Nephron (organoid): ENCODE measurements at regions not wholly inside any gene's neighbourhood (a gene's known extent, or its start where the extent isn't known, plus 50 kb on each side); places are given as distances from the start of the nearest gene placed in this dataset.

ENCODE experiments used
- H3K27ac Mint-ChIP-seq, 3 experiments: 2 replicates each; pipeline ENCODE4 v1.8.0; 2020; ENCODE audit warnings: mixed read lengths in 3 of 3, mild to moderate bottlenecking in 2 of 3, moderate library complexity in 1 of 3
- H3K27me3 Mint-ChIP-seq: 2 replicates; pipeline ENCODE4 v1.8.0; 2021; ENCODE audit warnings: low read depth, mild to moderate bottlenecking, moderate library complexity, mixed read lengths
- H3K36me3 Mint-ChIP-seq: 2 replicates; pipeline ENCODE4 v1.8.0; 2020; ENCODE audit warnings: low read depth, mixed read lengths
- H3K4me1 Mint-ChIP-seq: 2 replicates; pipeline ENCODE4 v1.8.0; 2020; ENCODE audit warnings: mixed read lengths
- H3K4me3 Mint-ChIP-seq, 3 experiments: 2 replicates each; pipeline ENCODE4 v1.8.0; 2020; ENCODE audit warnings: mild to moderate bottlenecking in 3 of 3, mixed read lengths in 3 of 3, moderate library complexity in 2 of 3
- H3K9me3 Mint-ChIP-seq: 2 replicates; pipeline ENCODE4 v1.8.0; 2020; ENCODE audit warnings: mixed read lengths
- TF ChIP-seq, protein P1 (sequence below), 3 experiments: fragments of 200-600 bp; sonication (generic); IDR thresholded peaks; one replicate each; pipeline ENCODE4 v1.5.0; 2021; ENCODE audit warnings: antibody characterized with exemption in 3 of 3; ENCODE audit not compliant: unreplicated experiment in 3 of 3

DNA sequence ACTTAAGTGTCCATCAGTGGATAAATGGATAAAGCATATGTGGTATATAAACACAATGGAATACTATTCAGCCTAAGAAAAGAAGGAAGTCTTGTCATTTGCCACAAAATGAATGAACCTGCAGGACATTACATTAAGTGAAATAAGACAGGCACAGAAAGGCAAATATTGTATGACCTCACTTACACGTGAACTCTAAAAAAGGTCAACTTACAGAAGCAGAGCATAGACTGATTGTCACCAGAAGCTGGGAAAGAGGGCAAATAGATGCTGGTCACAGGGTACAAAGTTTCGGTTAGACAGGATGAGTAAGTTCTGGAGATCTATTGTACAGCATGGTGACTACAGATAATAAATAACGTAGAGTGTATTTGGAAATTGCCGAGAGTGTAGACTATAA, 247.7 kb downstream of the RAB28 start:
- no peak overlapping the region for H3K4me3 Mint-ChIP-seq
- H3K36me3 Mint-ChIP-seq = peaks cover 4% of the 10 kb centered on the region
- H3K27ac Mint-ChIP-seq = no peak overlapping the region
- H3K27me3 Mint-ChIP-seq = peaks cover 4% of the 10 kb centered on the region
- TF ChIP-seq, protein P1, sequence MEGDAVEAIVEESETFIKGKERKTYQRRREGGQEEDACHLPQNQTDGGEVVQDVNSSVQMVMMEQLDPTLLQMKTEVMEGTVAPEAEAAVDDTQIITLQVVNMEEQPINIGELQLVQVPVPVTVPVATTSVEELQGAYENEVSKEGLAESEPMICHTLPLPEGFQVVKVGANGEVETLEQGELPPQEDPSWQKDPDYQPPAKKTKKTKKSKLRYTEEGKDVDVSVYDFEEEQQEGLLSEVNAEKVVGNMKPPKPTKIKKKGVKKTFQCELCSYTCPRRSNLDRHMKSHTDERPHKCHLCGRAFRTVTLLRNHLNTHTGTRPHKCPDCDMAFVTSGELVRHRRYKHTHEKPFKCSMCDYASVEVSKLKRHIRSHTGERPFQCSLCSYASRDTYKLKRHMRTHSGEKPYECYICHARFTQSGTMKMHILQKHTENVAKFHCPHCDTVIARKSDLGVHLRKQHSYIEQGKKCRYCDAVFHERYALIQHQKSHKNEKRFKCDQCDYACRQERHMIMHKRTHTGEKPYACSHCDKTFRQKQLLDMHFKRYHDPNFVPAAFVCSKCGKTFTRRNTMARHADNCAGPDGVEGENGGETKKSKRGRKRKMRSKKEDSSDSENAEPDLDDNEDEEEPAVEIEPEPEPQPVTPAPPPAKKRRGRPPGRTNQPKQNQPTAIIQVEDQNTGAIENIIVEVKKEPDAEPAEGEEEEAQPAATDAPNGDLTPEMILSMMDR (IDR thresholded peaks at IDR 0.05; ENCODE audit: unreplicated experiment in 3 of 3) = no peak
- peaks cover 15% of the 10 kb centered on the region for H3K9me3 Mint-ChIP-seq
- H3K4me1 Mint-ChIP-seq = no peaks in the 10 kb centered on the region

DNA sequence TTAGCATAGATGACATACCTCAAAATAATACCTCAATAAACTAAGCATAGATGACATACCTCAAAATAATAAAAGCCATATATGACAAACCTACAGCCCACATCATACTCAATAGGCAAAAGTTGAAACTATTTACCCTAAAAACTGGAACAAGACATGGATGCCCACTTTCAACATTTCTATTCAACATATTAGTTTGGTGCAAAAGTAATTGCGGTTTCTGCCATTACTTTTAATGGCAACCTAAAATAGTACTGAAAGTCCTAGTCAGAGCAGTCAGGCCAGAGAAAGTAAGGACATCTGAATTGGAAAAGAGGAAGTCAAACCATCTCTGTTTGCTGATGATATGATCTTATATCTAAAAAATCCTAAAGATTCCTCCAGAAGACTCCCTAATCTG, 250.4 kb downstream of the RAB28 start:
- Mint-ChIP-seq H3K4me3 (no peak overlapping the region), H3K9me3 (peaks cover 25% of the 10 kb centered on the region), H3K36me3 (peaks cover 4% of the 10 kb centered on the region), H3K27me3 (no peaks in the 10 kb centered on the region), H3K4me1 (no peaks in the 10 kb centered on the region), H3K27ac (no peak overlapping the region)
- TF ChIP-seq, protein P1 (IDR thresholded peaks at IDR 0.05; ENCODE audit: unreplicated experiment in 3 of 3) = no peak

DNA sequence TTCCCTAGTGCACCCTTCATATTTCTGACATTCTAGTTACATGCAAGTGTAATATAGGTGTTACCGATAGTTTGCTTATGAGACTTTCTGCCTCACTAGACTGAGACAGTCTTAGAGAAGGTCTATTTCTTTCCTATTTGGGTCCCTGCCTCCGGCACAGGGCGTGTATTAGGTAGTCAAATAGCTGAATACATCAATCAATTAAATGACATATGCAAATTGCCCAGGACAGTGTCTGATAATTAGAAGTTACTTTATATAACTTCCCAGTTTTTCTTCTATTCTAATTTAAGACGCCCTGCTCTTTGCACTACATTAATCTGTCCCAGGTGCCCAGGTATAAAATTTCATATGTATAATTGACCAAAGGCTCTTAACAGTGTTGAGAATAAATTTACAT, 264.2 kb downstream of the RAB28 start:
- TF ChIP-seq, protein P1 (IDR thresholded peaks at IDR 0.05; ENCODE audit: unreplicated experiment in 3 of 3) = no peak
- Mint-ChIP-seq H3K4me1 (peaks cover 6% of the 10 kb centered on the region), H3K36me3 (no peaks in the 10 kb centered on the region), H3K9me3 (peaks cover 2% of the 10 kb centered on the region), H3K27ac (no peak overlapping the region), H3K4me3 (no peak overlapping the region), H3K27me3 (no peaks in the 10 kb centered on the region)

DNA sequence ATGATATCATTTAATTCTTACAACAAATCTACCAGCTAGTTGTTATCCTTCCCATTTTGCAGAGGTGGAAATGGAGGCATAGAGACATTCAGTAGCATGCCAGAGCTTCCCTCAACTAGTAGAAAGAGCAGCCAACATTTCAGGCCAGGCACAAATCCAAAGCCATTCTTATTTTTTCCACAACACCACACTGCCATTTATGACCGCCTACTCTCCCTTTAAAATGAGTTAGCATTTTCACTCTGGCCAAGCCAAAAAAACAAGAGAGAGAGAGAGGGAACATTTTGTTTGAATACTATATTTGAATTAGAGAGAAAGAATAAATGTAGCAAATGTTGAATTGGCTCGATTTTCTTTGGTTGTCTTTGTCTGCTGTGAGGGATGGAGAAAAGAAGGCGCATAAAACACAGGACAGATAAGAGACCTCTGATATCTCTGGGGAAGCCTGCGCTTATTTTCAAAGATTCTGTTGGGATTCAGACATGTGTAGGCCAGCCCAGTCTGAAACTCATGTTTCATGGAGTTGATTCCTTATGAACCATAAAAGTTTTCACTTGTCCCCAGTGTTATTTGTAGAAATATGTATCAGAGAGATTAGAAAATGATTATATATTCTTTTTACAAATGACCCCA, 265.7 kb downstream of the RAB28 start:
- H3K4me1 Mint-ChIP-seq = peaks cover 6% of the 10 kb centered on the region
- H3K27me3 Mint-ChIP-seq = no peaks in the 10 kb centered on the region
- H3K9me3 Mint-ChIP-seq = peaks cover 2% of the 10 kb centered on the region
- TF ChIP-seq, protein P1 (IDR thresholded peaks at IDR 0.05; ENCODE audit: unreplicated experiment in 3 of 3) = no peak
- no peaks in the 10 kb centered on the region for H3K36me3 Mint-ChIP-seq
- peak overlapping the region in 2 of 3 experiments; percentile 3 to 50 for H3K27ac Mint-ChIP-seq
- no peak overlapping the region for H3K4me3 Mint-ChIP-seq

DNA sequence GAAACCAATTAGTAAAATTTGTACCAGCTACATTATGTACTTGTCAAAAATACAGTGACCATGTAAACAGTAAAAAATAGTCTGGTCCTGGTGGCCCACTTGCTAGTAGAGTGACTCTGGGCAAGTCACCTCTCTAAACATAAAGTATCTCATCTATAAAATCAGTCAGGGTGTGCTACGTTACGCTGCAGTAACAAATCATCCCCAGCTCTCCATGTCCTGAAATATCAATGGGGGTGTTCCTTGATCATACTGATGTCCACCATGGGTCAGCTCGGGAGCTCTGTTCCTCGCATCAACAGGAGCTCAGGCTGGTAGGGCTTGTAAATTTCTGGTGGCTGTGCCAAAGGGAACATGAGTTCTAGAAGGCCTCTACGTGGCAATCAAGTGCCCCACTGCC, 268.6 kb downstream of the RAB28 start:
- TF ChIP-seq, protein P1 (IDR thresholded peaks at IDR 0.05; ENCODE audit: unreplicated experiment in 3 of 3) = no peak
- Mint-ChIP-seq H3K4me3 (no peak overlapping the region), H3K4me1 (peaks cover 12% of the 10 kb centered on the region), H3K27me3 (no peaks in the 10 kb centered on the region), H3K27ac (no peak overlapping the region), H3K36me3 (no peaks in the 10 kb centered on the region), H3K9me3 (peaks cover 2% of the 10 kb centered on the region)

DNA sequence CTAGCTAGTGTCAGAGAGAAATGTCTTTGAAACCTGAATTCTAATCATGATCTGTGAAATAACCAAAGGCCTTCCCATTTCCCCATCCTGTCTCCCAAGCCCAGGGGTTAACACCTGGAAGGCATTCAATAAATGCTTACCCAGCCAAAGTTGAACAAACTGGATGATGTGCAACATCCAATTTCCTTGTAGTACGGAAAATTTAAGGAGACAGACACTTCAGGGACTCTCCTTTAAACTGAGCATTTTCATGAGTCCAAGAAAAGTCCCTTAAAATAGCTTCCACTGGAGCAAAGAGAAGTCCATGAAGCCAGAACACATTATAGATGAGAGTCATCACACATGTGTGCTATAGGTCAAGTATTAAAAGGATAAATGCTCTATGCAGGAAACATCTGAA, 271.2 kb downstream of the RAB28 start:
- H3K4me3 Mint-ChIP-seq = no peak overlapping the region
- H3K36me3 Mint-ChIP-seq = no peaks in the 10 kb centered on the region
- peaks cover 2% of the 10 kb centered on the region for H3K9me3 Mint-ChIP-seq
- H3K4me1 Mint-ChIP-seq = peaks cover 17% of the 10 kb centered on the region
- H3K27ac Mint-ChIP-seq = no peak overlapping the region
- TF ChIP-seq, protein P1 (IDR thresholded peaks at IDR 0.05; ENCODE audit: unreplicated experiment in 3 of 3) = no peak
- no peaks in the 10 kb centered on the region for H3K27me3 Mint-ChIP-seq
